H1 (cell line): ENCODE measurements at regions not wholly inside any gene's neighbourhood (a gene's known extent, or its start where the extent isn't known, plus 50 kb on each side); places are given as distances from the start of the nearest gene placed in this dataset.

Source experiments
- CHD1 ChIP-seq: IDR thresholded peaks from 2 replicates; pipeline ENCODE4 v1.6.1; 2012; ENCODE audit warnings: low read depth, low read length, improper control_type of control experiment
- CTCF ChIP-seq, 3 experiments: IDR thresholded peaks; 1 replicate in 2 of 3; 2 replicates in 1 of 3; pipeline versions ENCODE4 v1.5.1 to v1.6.1; 2011; ENCODE audit warnings: low read length in 3 of 3, mild to moderate bottlenecking in 3 of 3, inconsistent platforms in 2 of 3, low read depth in 1 of 3, moderate library complexity in 1 of 3; ENCODE audit not compliant: insufficient read depth in 1 of 3; ENCODE audit errors: control extremely low read depth in 1 of 3
- EZH2 ChIP-seq: fragments of 200-600 bp; sonication (generic); IDR thresholded peaks from 2 replicates; pipeline ENCODE4 v1.7.1; 2012; ENCODE audit warnings: low read depth, mild to moderate bottlenecking, moderate library complexity, low read length, inconsistent platforms; ENCODE audit not compliant: severe bottlenecking
- GABPA ChIP-seq: IDR thresholded peaks from 2 replicates; pipeline ENCODE4 v1.6.1; 2011; ENCODE audit warnings: mild to moderate bottlenecking, low read length, moderate library complexity, borderline replicate concordance; ENCODE audit not compliant: insufficient read depth
- GTF2F1 ChIP-seq: IDR thresholded peaks from 2 replicates; pipeline ENCODE4 v1.6.1; 2012; ENCODE audit warnings: low read depth, low read length, improper control_type of control experiment, borderline replicate concordance
- JUND ChIP-seq: IDR thresholded peaks from 2 replicates; pipeline ENCODE4 v1.6.1; 2011; ENCODE audit warnings: mild to moderate bottlenecking, improper control_type of control experiment, low read length
- NRF1 ChIP-seq: IDR thresholded peaks from 2 replicates; pipeline ENCODE4 v1.6.1; 2011; ENCODE audit warnings: mild to moderate bottlenecking, low read depth, low read length, improper control_type of control experiment
- POLR2A ChIP-seq, 2 experiments: IDR thresholded peaks; 1 replicate in 1 of 2; 2 replicates in 1 of 2; pipeline ENCODE4 v1.6.1; 2011; ENCODE audit warnings: low read depth in 2 of 2, low read length in 2 of 2, mild to moderate bottlenecking in 2 of 2; ENCODE audit errors: control extremely low read depth in 1 of 2
- SP1 ChIP-seq: IDR thresholded peaks from 2 replicates; pipeline ENCODE4 v1.6.1; 2011; ENCODE audit warnings: low read depth, low read length
- YY1 ChIP-seq: IDR thresholded peaks from 2 replicates; pipeline ENCODE4 v1.6.1; 2011; ENCODE audit warnings: low read depth, mild to moderate bottlenecking, low read length

DNA sequence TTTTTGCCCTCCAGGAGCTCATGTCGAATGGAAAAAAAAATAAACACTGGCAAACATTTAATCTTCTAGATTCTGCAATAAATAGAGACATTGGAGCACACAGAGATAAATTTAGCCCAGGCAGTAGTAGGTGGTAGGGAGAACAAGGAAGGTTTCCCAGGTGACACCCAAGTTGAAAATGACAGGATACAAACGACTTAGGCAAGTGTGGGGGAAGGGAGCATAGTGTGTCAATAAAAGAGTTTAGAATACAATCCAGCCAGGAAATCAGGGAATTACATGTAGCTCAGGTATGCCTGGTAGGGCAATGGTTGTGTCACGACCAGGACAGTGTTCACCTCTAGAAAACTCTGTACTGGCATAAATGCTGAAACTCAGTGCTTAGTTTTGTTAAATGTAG, 364.6 kb upstream of the AGTR1 start:
- TF ChIP-seq EZH2 (no peak), JUND (no peak), CHD1 (no peak), GTF2F1 (no peak), GABPA (no peak), POLR2A (IDR thresholded peaks at IDR 0.05; ENCODE audit: control extremely low read depth in 1 of 2, low read depth in 2 of 2, low read length in 2 of 2) (no peak), SP1 (no peak), NRF1 (no peak), CTCF (IDR thresholded peaks at IDR 0.05; ENCODE audit: control extremely low read depth in 1 of 3, insufficient read depth in 1 of 3, low read depth in 1 of 3, low read length in 3 of 3) (no peak), YY1 (no peak)
